Endothelial cell of umbilical vein (primary cell): ENCODE measurements at regions not wholly inside any gene's neighbourhood (a gene's known extent, or its start where the extent isn't known, plus 50 kb on each side); places are given as distances from the start of the nearest gene placed in this dataset.

Source experiments
- EZH2 ChIP-seq: IDR thresholded peaks from 2 replicates; pipeline ENCODE4 v1.6.1; 2012; ENCODE audit warnings: borderline replicate concordance, low read depth, mild to moderate bottlenecking, moderate library complexity, low read length, inconsistent platforms; ENCODE audit not compliant: severe bottlenecking
- JUN ChIP-seq: IDR thresholded peaks from 2 replicates; pipeline ENCODE4 v1.6.1; 2011; ENCODE audit warnings: borderline replicate concordance, low read depth; ENCODE audit not compliant: insufficient read length, insufficient read depth
- MYC ChIP-seq: IDR thresholded peaks from one replicate; pipeline ENCODE4 v1.6.1; 2011; ENCODE audit warnings: mild to moderate bottlenecking, low read depth, low read length
- POLR2A ChIP-seq: IDR thresholded peaks from 2 replicates; pipeline ENCODE4 v1.6.1; 2012; ENCODE audit warnings: low read depth, mild to moderate bottlenecking, control low read depth, low read length
- POLR2AphosphoS5 ChIP-seq: IDR thresholded peaks from 2 replicates; pipeline ENCODE4 v1.6.1; 2012; ENCODE audit warnings: low read depth, mild to moderate bottlenecking, control low read depth, low read length, moderate library complexity; ENCODE audit not compliant: insufficient read depth
- TF ChIP-seq, protein P1 (sequence below), 2 donors: IDR thresholded peaks; 1 replicate in 1 of 2; 2 replicates in 1 of 2; pipeline ENCODE4 v1.5.1; 2011; ENCODE audit warnings: low read length in 2 of 2, mild to moderate bottlenecking in 2 of 2, moderate library complexity in 2 of 2, control low read depth in 1 of 2, inconsistent platforms in 1 of 2, low read depth in 1 of 2; ENCODE audit not compliant: insufficient read depth in 1 of 2; ENCODE audit errors: extremely low read depth in 1 of 2
- TF ChIP-seq, protein P2 (sequence below): IDR thresholded peaks from 2 replicates; pipeline ENCODE4 v1.6.1; 2011; ENCODE audit not compliant: insufficient read depth, insufficient read length

DNA sequence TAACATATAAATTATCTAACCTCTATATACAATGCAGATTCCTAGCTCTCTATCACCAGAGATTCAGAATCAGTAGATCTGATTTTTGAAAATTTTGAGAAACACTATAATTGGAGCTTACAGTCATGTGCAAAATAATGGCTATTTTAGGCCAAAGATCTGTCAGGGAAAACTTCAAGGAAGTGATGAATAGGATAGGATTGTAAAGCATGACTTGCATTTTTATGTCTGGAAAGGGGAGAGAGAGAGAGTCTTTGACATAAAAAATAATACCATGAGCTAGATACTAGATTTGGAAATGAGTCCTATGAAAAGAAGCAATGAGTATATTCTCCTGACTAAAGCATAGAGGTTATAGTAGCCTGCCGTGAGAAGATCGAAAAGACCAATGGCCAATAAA lies 181.1 kb downstream of the SDHAF3 start:
- no peak for TF ChIP-seq JUN
- TF ChIP-seq POLR2AphosphoS5, result no peak
- no peak for TF ChIP-seq EZH2
- TF ChIP-seq, protein P1, sequence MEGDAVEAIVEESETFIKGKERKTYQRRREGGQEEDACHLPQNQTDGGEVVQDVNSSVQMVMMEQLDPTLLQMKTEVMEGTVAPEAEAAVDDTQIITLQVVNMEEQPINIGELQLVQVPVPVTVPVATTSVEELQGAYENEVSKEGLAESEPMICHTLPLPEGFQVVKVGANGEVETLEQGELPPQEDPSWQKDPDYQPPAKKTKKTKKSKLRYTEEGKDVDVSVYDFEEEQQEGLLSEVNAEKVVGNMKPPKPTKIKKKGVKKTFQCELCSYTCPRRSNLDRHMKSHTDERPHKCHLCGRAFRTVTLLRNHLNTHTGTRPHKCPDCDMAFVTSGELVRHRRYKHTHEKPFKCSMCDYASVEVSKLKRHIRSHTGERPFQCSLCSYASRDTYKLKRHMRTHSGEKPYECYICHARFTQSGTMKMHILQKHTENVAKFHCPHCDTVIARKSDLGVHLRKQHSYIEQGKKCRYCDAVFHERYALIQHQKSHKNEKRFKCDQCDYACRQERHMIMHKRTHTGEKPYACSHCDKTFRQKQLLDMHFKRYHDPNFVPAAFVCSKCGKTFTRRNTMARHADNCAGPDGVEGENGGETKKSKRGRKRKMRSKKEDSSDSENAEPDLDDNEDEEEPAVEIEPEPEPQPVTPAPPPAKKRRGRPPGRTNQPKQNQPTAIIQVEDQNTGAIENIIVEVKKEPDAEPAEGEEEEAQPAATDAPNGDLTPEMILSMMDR (IDR thresholded peaks at IDR 0.05; ENCODE audit: extremely low read depth in 1 of 2, insufficient read depth in 1 of 2, low read depth in 1 of 2, low read length in 2 of 2), result no peak
- no peak for TF ChIP-seq POLR2A
- TF ChIP-seq, protein P2, sequence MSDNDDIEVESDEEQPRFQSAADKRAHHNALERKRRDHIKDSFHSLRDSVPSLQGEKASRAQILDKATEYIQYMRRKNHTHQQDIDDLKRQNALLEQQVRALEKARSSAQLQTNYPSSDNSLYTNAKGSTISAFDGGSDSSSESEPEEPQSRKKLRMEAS, result no peak
- no peak for TF ChIP-seq MYC
